NOMO-1 treated with DMSO at 0.1 percent for 48 hours (cell line): ENCODE measurements at regions not wholly inside any gene's neighbourhood (a gene's known extent, or its start where the extent isn't known, plus 50 kb on each side); places are given as distances from the start of the nearest gene placed in this dataset.
"Not testable (repeated sequence)": the region's sequence is repeated elsewhere in the genome, so short reads cannot be mapped to it uniquely, and the experiment has no call there.

Experiments used
- DNase-seq: peaks from one replicate; lab custom pipeline; 2025; ENCODE audit not compliant: unreplicated experiment; lab: John Stamatoyannopoulos, UW

DNA sequence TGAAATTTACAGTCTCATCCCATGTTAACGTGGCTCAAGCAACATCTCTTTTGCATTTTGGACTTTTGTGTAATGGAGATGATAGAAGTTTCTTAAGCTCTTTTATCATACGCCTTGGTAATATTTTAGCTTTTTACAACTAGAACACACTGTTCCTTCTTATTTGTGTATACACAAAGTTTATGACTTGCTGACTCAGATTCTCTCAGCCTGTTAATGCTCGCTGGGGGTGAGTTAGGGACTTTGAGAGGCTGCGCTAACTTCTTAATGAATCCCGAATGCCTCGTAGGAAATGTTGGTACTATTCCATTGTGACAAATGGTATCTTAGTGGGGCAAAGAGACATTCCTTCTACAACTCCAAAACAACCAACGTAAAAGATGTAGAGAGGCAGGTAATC is 509.7 kb downstream of the DOK5 start:
- DNase-seq = no peak

DNA sequence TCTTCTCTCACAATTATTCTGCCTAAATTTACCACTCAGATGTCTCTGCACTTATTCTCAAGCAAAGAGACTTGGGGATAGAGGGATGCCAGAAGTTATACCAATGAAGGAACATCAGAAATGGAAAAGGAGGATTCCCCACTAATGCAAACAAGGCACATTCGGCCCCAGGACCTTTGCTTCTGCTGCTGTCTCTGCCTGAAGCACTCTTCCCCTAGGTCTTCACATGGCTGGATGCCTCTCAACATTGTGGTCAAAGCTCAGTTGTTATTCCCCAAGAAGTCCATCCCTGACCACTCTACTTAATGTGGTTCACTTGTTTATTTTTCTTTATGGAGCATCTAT is 508.7 kb downstream of the DOK5 start:
- no peak for DNase-seq

DNA sequence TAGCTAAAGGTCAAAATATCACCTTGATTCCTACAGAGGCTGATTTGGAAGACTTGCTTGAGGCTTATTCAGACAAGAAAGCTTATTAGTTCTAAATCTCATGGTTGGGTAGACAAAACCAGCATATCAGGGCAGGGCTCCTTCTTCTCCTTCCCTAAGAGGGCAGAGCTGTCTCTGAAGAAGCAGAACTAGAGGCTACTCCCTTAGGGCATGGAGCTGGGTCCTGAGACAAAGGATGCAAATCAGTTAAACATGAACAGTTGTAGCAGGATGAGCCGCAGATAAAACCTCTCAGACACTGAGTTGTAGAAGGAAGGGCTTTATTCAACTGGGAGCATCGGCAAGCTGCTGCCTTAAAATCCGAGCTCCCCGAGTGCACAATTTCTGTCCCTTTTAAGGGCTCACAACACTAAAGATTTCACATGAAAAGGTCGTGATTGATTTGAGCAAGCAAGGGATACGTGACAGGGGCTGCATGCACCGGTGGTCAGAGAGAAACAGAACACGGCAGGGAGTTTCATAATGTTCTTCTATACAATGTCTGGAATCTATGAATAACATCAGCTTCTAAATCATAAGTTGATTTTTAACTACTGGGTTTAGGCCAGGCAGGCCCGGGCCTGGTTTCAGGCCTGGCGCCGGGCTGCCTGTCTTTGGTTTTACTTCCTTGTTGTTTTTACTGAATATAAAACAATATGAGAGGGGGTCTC is 508.2 kb downstream of the DOK5 start:
- DNase-seq = not testable (repeated sequence)

DNA sequence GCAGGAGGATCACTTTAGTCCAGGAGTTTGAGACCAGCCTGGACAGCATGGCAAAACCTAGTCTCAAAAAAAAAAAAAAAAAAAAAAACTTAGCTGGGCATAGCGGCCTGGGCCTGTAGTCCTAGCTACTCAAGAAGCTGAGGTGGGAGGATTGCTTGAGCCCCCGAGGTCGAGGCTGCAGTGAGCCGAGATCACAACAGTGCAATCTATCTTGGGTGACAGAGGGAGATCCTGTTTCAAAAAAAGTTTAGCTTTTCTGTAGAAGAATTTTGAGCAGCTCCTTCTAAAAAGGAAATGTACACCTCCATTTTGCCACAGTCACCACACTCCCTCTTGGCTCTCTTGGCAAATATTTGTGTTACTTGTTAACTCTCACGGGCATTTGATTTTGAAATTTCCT is 505.8 kb downstream of the DOK5 start:
- DNase-seq = no peak

DNA sequence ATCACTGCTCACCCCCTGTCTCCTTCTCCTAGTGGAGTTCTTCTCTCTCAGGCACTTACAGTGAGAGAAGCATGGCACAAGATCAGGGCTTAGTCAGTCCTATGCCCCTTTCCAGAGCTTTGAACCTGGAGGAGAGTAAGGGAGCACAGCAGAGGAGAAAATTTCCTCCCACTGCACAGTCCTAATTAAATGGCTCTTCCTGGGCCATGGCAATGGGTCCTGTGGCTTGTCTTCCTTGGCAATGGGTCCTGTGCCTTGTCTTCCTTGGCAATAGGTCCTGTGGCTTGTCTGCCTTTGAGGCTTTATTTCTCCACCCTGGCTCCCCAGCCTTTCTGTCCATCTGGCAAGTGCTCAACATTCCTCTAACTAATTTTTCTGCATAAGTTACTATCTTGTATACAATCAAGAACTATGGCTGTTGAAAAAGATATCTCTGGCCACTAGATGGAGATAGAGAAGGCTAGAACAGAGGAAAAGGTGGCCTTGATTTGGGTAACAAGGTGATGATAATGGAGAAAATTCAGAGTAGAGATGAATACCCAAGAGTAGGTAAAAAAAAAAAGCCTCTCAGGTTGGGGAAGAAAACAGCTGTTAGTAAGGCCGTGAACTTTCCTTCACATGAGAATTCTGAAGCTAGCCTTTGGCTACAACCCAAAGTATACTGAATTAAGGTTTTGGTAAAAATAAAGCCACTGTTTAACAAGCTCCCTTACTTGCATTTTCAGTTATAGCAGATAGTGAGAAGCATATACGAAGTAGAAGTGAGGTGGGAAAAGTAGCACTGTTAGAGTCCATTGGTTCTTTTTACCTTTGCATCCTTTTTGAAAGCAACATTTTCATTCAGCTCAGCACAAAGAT is 504.9 kb downstream of the DOK5 start:
- DNase-seq = no peak

DNA sequence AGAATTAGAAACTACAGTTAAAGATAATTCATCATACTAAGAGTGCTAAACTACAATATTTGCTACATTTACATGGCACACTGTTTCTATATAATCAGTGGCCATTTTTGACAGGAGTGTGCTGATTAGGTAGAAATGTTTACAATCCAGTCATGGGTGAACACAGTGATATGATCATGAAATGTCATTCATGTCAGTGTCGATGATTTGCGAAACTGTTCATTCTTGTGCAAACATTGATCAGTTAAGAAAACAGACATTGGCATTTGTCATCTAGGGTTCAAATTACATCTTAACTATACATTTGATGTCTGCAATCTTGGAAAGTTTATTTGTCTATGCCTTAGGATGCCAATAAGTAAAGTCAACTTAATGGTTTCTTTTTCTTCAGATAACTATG is 474.9 kb downstream of the DOK5 start:
- DNase-seq = no peak

DNA sequence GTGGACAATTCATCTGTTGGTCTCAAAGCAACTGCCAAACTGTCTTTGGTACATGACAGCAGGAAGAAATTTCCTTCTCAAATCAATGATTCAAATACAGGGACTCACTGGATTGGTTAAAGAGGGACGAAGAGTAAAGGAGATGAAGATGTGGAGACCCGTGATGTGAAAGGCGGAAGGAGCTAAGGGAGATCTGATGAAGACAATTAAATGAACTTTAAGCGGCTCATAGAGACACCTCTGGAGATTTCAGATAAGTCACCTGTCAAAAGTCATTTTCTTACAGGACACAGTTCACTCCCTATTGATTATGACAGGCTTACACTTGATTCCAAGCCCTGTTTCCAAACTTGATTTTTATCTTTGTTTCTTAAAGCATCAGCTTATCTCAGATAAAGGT is 466.3 kb downstream of the DOK5 start:
- no peak for DNase-seq

DNA sequence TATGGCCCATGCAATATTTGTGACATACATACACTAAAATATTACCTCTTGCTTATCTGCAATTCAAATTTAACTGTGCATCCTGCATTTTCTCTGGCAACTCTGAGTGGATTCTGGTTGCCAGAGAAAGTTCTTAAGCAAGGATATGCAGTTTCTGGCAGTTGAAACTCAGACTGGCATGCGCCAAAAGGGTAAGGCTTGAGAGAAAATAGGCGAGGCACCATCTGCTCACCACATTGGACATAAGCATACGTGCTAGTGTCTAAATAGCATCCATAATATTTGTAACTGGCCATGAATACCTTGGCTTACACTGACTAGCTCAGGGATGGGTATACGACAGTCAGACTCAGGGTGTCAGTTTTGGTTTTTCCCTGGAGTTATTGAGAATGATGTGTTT is 465.1 kb downstream of the DOK5 start:
- no peak for DNase-seq

DNA sequence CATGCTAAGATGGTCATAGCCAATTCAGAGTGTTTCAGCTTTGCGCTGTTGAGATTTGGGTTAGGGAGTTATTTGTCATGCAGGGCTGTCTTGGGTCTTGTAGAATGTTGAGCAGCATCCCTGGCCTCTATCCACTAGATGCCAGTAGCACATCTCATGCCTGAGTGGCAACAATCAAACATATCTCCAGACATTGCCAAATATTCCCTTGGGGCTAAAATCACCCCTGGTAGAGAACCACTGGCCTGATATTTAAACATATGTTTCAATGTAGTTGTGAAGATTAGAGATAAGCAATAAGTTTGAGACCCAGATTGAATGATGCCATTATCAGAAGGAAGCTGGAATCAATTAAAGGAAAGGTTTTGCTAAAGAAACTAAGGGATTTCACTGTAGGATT is 463.3 kb downstream of the DOK5 start:
- no peak for DNase-seq

DNA sequence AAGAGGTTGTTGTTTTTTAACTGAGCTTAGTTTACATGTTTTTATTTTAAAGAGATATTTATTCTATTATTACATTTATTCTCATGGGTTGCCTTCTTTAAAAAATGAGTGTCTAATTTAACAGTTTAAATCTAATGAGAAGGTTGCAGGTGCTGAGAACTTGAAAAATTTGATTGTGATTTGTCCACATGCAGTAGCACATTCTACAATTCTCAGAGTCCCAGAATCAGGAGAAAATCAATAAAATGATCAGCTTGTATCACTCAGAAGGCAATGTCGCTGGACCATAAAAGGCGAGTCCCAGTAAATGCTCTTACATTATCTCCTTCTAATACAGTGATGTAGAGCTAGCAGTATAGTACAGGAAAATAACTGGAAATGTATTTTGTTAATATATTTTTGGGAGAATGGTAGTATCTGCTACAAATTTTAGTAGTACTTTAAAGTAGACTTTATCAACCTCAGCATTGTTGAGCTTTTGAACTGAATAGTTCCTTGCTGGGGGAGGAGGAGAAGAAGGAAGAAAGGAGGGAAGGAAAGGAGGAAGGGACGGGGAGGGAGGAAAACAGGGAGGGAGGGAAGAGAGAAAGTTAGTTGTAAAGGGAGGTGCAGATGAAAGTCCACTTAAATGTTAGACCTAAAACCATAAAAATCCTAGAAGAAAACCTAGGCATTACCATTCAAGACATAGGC is 458.0 kb downstream of the DOK5 start:
- no peak for DNase-seq

DNA sequence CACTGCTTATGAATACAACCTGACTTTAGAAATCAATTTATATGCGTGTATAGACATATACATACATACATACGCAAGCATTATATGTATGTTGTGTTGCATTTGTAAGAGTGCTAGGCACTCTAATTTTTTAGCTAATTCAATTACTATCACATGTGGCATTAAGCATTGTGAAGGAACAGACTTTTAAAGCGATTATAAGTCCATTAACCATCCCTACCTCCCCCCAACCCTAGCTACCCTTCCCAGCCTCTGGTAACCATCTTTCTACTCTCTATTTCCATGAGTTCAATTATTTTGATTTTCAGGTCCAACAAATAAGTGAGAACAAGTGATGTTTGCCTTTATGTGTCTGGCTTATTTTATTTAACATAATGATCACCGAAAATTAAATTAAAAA is 453.8 kb downstream of the DOK5 start:
- no peak for DNase-seq

DNA sequence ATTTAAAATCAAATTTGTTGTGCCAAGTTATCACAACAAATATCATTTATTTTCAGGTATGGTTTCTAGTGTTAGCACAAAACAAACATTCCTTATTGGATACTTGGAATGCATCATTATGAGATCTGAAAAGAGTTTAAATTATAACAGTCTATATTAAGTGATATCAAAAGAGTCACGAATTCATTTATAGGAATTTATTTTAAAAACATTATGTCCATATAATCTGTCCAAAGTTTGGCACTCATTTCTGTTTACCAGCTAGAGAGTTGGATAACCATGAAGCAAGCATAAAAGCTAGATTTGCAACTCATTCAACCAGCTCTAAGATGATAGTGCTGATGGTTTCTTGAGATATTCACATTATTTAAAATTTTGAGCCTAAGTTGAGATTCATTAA is 453.2 kb downstream of the DOK5 start:
- DNase-seq = no peak

DNA sequence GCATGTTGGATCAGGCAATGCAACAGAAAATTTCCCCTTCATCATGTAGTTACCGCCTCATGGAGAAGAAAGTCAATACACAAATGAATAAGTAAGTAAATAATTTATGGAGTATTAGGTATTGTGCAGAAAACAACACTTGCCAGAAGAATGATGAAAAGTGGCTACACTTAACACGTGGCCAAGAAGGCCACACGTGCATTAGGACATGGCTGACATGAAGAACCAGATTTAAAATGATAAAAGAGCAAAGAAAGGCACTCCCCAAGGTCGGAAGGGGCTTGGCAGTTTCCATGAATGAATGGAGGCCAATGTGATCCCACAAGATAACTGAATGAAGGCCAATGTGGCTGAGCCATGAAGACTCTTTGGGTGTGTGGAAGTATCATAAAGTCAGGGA is 447.2 kb downstream of the DOK5 start:
- DNase-seq = no peak

DNA sequence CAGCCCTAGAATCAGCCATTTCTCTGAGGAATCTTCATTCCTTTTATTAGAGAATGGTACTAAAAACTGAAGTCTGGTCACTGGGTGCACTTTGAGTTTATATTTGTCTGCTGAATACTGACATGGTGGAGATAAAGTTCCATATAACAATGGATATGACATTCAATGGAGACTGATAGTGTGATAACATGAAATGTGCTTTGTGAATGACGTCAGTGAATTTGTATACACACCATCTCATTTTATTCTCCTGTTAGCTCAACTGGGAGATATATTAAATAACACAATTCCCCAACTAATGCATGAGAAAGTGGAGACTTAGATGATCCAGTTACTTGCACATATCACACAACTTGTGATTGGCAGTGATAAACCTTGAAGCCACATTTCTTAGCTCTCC is 446.7 kb downstream of the DOK5 start:
- DNase-seq = no peak

DNA sequence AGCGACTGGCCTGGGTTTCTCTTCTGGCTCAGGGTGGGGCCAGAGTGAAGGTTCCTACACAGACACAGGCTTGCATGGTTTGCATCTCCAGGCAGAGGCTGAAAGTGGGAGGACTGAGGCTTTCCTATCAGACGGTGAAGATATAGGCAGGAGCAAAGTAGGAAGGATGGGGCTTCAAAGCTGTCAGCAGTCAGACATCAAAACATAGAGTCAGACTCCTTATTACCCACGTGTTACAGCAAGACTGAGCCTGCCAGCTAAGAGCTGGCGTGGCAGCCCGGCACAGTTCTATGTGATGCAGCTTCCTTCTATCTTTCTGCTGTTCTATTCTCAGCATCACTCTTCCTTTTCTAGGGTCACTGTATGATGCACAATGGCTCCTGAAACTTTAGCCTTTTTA is 445.1 kb downstream of the DOK5 start:
- DNase-seq = no peak

DNA sequence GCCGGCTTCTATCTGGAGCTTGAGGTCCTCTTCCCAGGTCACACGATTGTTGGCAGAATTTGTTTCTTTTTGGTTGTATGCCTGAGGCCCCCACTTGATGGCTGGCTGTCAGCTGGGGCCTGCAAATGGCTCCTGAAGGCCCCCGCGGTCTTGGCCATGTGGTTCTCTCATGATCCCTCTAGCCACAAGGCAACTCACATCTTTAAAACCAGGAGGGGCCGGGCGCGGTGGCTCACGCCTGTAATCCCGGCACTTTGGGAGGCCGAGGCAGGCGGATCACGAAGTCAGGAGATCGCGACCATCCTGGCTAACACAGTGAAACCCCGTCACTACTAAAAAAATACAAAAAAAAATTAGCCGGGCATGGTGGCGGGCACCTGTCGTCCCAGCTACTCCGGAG is 443.6 kb downstream of the DOK5 start:
- not testable (repeated sequence) for DNase-seq

DNA sequence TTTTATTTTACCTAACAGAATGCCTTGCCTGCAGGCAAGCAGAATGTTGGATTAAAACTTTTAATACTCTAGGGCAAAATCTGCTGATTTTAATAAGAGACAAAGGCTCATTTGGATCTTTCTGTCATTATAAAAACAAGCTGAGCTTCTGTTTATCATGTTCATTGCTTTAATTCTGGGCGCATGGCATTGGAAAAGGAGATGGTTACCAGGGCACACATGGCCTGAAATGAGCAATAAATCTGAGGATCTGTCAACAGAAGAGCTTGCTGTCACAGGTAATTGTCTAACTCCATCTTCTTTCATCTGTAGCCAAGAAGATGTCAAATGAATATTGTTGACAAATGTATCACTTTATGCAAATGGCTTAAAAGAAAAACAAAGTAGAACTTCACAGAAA is 439.6 kb downstream of the DOK5 start:
- no peak for DNase-seq

DNA sequence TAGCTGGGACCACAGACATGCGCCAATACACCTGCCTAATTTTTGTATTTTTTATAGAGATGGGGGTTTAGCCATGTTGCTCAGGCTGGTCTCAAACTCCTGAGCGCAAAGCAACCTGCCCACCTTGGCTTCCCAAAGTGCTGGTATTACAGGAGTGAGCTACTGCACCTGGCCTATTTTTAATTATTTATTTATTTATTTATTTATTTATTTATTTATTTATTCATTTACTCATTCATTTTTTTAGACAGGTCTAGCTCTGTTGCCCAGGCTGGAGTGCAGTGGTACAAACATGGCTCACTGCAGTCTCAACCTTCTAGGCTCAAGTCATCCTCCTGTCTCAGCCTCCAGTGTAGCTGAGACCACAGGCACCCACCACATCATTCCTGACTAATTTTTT is 434.3 kb downstream of the DOK5 start:
- no peak for DNase-seq

DNA sequence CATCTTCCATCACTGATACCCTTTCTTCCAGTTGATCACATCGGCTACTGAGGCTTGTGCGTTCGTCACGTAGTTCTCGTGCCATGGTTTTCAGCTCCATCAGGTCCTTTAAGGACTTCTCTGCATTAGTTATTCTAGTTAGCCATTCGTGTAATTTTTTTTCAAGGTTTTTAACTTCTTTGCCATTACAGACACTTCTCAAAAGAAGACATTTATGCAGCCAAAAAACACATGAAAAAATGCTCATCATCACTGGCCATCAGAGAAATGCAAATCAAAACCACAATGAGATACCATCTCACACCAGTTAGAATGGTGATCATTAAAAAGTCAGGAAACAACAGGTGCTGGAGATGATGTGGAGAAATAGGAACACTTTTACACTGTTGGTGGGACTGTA is 430.7 kb downstream of the DOK5 start:
- DNase-seq = not testable (repeated sequence)

DNA sequence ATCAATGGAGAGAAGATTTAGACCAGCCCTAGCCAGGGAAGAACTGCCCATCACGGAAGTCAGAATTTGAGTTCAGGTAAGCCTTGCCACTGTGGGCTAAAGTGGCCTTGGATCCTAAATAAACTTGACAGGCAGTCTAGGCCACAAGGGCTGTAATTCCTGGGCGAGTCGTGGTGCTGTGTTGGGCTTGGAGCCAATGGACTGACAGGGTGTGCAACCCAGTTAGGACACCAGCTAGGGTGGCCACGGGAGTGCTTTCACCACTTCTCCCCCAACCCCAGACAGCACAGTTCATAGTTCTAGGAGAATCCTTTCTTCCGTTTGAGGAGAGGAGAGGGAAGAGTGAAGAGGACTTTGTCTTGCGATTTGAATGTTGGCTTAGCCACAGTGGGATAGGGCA is 422.4 kb downstream of the DOK5 start:
- no peak for DNase-seq

DNA sequence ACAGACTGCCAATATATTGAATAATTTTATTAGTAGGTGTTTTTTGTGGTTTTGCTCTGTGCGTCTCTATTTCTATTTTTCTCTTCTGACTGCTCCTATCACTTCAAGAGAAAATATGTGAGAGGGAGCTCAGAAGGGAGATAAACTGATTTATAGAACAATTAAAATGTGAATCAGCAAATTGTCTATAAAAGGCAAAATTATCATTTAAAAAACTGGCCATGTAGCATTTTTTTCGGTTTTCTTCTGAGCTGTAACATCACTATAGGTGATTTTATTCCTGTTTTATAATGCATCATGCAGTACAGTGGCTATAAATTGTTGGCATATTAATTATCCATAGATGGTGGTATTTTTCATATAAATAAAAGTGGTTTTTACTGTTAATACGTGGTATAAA is 416.5 kb downstream of the DOK5 start:
- no peak for DNase-seq

DNA sequence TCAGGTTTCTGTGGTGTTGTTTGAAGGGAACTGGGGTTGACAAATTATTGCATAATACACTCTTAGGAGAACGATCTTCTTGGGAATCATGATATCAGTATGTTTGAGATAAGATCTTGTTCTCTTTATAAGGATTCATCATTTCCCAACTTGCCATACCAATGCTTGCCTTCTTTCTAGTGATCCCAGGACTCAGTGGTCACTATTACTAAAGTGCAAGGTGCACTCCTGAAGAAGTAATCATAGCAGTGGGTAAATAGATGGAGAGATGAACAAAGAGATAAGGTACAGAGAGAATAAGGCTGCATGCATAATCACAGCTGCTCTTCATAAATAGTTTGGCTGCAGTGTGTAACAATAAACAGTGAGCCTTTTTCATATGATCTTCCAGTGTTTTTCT is 404.0 kb downstream of the DOK5 start:
- no peak for DNase-seq
